CD14-positive monocyte (primary cell): ENCODE measurements at regions not wholly inside any gene's neighbourhood (a gene's known extent, or its start where the extent isn't known, plus 50 kb on each side); places are given as distances from the start of the nearest gene placed in this dataset.

Source experiments
- DNase-seq, 3 donors: peaks; one replicate each; pipeline ENCODE4 v3.0.0-alpha.2; 2011 to 2022
- H2AFZ ChIP-seq: 2 replicates; pipeline ENCODE4 v1.6.0; 2012; ENCODE audit warnings: mild to moderate bottlenecking, low read depth, low read length, inconsistent platforms; ENCODE audit not compliant: insufficient read depth, poor library complexity, severe bottlenecking
- H3K27ac ChIP-seq, 2 donors: 1 replicate in 1 of 2; 2 replicates in 1 of 2; pipeline ENCODE4 v1.5.1; 2012 to 2013; ENCODE audit warnings: low read length in 2 of 2, control low read depth in 1 of 2, inconsistent platforms in 1 of 2, low read depth in 1 of 2, mild to moderate bottlenecking in 1 of 2
- H3K27me3 ChIP-seq, 2 donors: one replicate each; pipeline versions ENCODE4 v1.6.0 to v1.6.1; 2011 to 2013; ENCODE audit warnings: low read length in 2 of 2; ENCODE audit not compliant: control insufficient read depth in 2 of 2, insufficient read depth in 2 of 2
- H3K36me3 ChIP-seq, 2 donors: replicated peaks in 1 of 2; 1 replicate in 1 of 2; 2 replicates in 1 of 2; pipeline versions ENCODE4 v1.5.1 to v1.6.1; 2012 to 2013; ENCODE audit warnings: low read length in 2 of 2, control low read depth in 1 of 2, inconsistent platforms in 1 of 2, mild to moderate bottlenecking in 1 of 2; ENCODE audit not compliant: insufficient read depth in 2 of 2, control insufficient read depth in 1 of 2
- H3K4me1 ChIP-seq, 2 donors: 1 replicate in 1 of 2; 2 replicates in 1 of 2; pipeline versions ENCODE4 v1.5.1 to v1.6.1; 2012 to 2013; ENCODE audit warnings: low read length in 2 of 2, control low read depth in 1 of 2, inconsistent platforms in 1 of 2, mild to moderate bottlenecking in 1 of 2, moderate library complexity in 1 of 2; ENCODE audit not compliant: insufficient read depth in 2 of 2, control insufficient read depth in 1 of 2
- H3K4me2 ChIP-seq: replicated peaks from 2 replicates; pipeline ENCODE3; 2012; ENCODE audit warnings: low read length, moderate library complexity, mild to moderate bottlenecking; ENCODE audit not compliant: poor library complexity, severe bottlenecking; ENCODE audit errors: extremely low read depth
- H3K4me3 ChIP-seq, 3 experiments: fragments of 200-600 bp in 1 of 3; sonication (generic) in 1 of 3; replicated peaks in 1 of 3; 1 replicate in 2 of 3; 2 replicates in 1 of 3; pipeline ENCODE4 v1.5.1; 2011 to 2013; ENCODE audit warnings: low read length in 3 of 3, mild to moderate bottlenecking in 3 of 3, control low read depth in 2 of 3, low read depth in 2 of 3, inconsistent platforms in 1 of 3, moderate library complexity in 1 of 3
- H3K79me2 ChIP-seq: 2 replicates; pipeline ENCODE4 v1.6.0; 2012; ENCODE audit warnings: mild to moderate bottlenecking, control low read depth, inconsistent platforms, low read length, moderate library complexity; ENCODE audit not compliant: insufficient read depth
- H3K9ac ChIP-seq: 2 replicates; pipeline ENCODE4 v1.6.0; 2017; ENCODE audit warnings: low read length, mild to moderate bottlenecking; ENCODE audit not compliant: insufficient read depth, poor library complexity, severe bottlenecking
- H3K9me3 ChIP-seq, 2 donors: replicated peaks in 1 of 2; 1 replicate in 1 of 2; 2 replicates in 1 of 2; pipeline versions ENCODE4 v1.5.1 to v1.6.1; 2012 to 2013; ENCODE audit warnings: low read length in 2 of 2, control low read depth in 1 of 2; ENCODE audit not compliant: control insufficient read depth in 1 of 2, insufficient read depth in 1 of 2
- H4K20me1 ChIP-seq: 2 replicates; pipeline ENCODE4 v1.6.0; 2012; ENCODE audit warnings: mild to moderate bottlenecking, low read length, control low read depth, moderate library complexity; ENCODE audit not compliant: insufficient read depth
- H3K27ac Mint-ChIP-seq, 7 donors: one replicate each; pipeline ENCODE4 v1.8.0; 2020; ENCODE audit warnings: mild to moderate bottlenecking in 7 of 7, mixed read lengths in 7 of 7, moderate library complexity in 6 of 7, inconsistent platforms in 2 of 7
- H3K27me3 Mint-ChIP-seq, 3 donors: one replicate each; pipeline ENCODE4 v1.8.0; 2021 to 2022; ENCODE audit warnings: low read depth in 3 of 3, mild to moderate bottlenecking in 3 of 3, mixed read lengths in 3 of 3, moderate library complexity in 3 of 3, inconsistent platforms in 1 of 3
- H3K36me3 Mint-ChIP-seq, 2 donors: one replicate each; pipeline ENCODE4 v1.8.0; 2020; ENCODE audit warnings: mixed read lengths in 2 of 2, inconsistent platforms in 1 of 2, mild to moderate bottlenecking in 1 of 2
- H3K4me1 Mint-ChIP-seq: one replicate; pipeline ENCODE4 v1.8.0; 2020; ENCODE audit warnings: mild to moderate bottlenecking, mixed read lengths
- H3K4me3 Mint-ChIP-seq, 2 donors: one replicate each; pipeline ENCODE4 v1.8.0; 2020; ENCODE audit warnings: mild to moderate bottlenecking in 2 of 2, mixed read lengths in 2 of 2, moderate library complexity in 1 of 2
- H3K9me3 Mint-ChIP-seq, 7 donors: one replicate each; pipeline ENCODE4 v1.8.0; 2020 to 2022; ENCODE audit warnings: mixed read lengths in 7 of 7, mild to moderate bottlenecking in 6 of 7, moderate library complexity in 6 of 7, inconsistent platforms in 2 of 7
- WGBS: methylation state at CpG from one replicate; pipeline ENCODE4 v1.1.5; 2013; ENCODE audit warnings: missing lambda C conversion rate; ENCODE audit not compliant: insufficient coverage; 5-methylcytosine and 5-hydroxymethylcytosine counted together
- intact Hi-C, 2 donors: fragments of 100-400 bp; cut with micrococcal nuclease; formaldehyde crosslinking; loops; one replicate each; pipeline versions ENCODE4 v1.15.0 to v1.15.1; 2023
- TF ChIP-seq, protein P1 (sequence below): fragments of 200-600 bp; IDR thresholded peaks from one replicate; pipeline ENCODE4 v1.8.0; 2022; ENCODE audit warnings: antibody characterized with exemption, mild to moderate bottlenecking

GRCh38 chr4:29289118-29289517 lies 1431.1 kb upstream of the PCDH7 start:
- no peak overlapping the region for H3K4me3 Mint-ChIP-seq
- H3K36me3 Mint-ChIP-seq: no peaks in the 10 kb centered on the region
- Histone ChIP-seq H3K9ac (no peak overlapping the region), H3K4me1 (no peaks in the 10 kb centered on the region), H3K4me3 (no peak overlapping the region), H2AFZ (no peak overlapping the region), H3K27me3 (no peaks in the 10 kb centered on the region), H4K20me1 (no peaks in the 10 kb centered on the region), H3K9me3 (no peaks in the 10 kb centered on the region), H3K27ac (no peak overlapping the region), H3K36me3 (no peaks in the 10 kb centered on the region), H3K79me2 (no peaks in the 10 kb centered on the region), H3K4me2 (no peak overlapping the region)
- TF ChIP-seq, protein P1, sequence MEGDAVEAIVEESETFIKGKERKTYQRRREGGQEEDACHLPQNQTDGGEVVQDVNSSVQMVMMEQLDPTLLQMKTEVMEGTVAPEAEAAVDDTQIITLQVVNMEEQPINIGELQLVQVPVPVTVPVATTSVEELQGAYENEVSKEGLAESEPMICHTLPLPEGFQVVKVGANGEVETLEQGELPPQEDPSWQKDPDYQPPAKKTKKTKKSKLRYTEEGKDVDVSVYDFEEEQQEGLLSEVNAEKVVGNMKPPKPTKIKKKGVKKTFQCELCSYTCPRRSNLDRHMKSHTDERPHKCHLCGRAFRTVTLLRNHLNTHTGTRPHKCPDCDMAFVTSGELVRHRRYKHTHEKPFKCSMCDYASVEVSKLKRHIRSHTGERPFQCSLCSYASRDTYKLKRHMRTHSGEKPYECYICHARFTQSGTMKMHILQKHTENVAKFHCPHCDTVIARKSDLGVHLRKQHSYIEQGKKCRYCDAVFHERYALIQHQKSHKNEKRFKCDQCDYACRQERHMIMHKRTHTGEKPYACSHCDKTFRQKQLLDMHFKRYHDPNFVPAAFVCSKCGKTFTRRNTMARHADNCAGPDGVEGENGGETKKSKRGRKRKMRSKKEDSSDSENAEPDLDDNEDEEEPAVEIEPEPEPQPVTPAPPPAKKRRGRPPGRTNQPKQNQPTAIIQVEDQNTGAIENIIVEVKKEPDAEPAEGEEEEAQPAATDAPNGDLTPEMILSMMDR: no peak
- H3K9me3 Mint-ChIP-seq: peaks cover 0 to 3% (median 2%) of the 10 kb centered on the region in 7 donors
- no peaks in the 10 kb centered on the region for H3K4me1 Mint-ChIP-seq
- H3K27ac Mint-ChIP-seq: no peak overlapping the region
- intact Hi-C loops: no loop called here
- no CpG with 5 or more reads among the region's 1 CpG for WGBS
- no peak for DNase-seq
- peaks cover 0 to 2% (median 0%) of the 10 kb centered on the region in 3 donors for H3K27me3 Mint-ChIP-seq

DNA sequence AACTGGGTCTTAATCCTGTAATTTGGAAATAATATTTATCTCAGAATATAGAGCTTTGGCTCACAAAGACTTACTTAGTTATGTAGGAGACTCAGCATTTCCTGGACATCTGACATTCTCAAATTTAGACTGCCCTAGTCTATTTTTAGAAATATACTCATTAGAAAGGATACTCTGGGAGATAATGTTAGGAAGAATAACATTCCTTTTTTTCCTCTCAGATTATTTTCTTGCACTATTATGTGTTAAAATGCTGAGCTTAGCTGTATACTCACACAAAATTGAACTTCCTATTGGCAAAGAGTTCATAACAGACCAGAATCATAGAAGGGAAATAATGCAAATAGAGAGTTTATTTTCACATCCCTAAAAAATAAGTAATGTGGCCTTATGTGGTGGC lies 1424.9 kb upstream of the PCDH7 start:
- Histone ChIP-seq H3K4me1 (no peaks in the 10 kb centered on the region), H3K36me3 (no peaks in the 10 kb centered on the region), H3K9ac (no peak overlapping the region), H3K27ac (no peak overlapping the region), H3K27me3 (no peaks in the 10 kb centered on the region), H4K20me1 (no peaks in the 10 kb centered on the region), H3K4me3 (no peak overlapping the region), H2AFZ (no peak overlapping the region), H3K79me2 (no peaks in the 10 kb centered on the region), H3K4me2 (no peak overlapping the region), H3K9me3 (no peaks in the 10 kb centered on the region)
- no peak overlapping the region for H3K27ac Mint-ChIP-seq
- H3K9me3 Mint-ChIP-seq: peaks cover 0 to 3% (median 2%) of the 10 kb centered on the region in 7 donors
- no peak for DNase-seq
- intact Hi-C loops: no loop called here
- H3K27me3 Mint-ChIP-seq: no peaks in the 10 kb centered on the region
- H3K36me3 Mint-ChIP-seq: no peaks in the 10 kb centered on the region
- no peak overlapping the region for H3K4me3 Mint-ChIP-seq
- TF ChIP-seq, protein P1: no peak
- H3K4me1 Mint-ChIP-seq: no peaks in the 10 kb centered on the region
